PC-9 (cell line): ENCODE measurements at regions not wholly inside any gene's neighbourhood (a gene's known extent, or its start where the extent isn't known, plus 50 kb on each side); places are given as distances from the start of the nearest gene placed in this dataset.

Experiments
- EZH2 ChIP-seq: fragments of 200-600 bp; sonication (generic); IDR thresholded peaks from 2 replicates; pipeline ENCODE4 v1.8.0; 2017; ENCODE audit warnings: antibody characterized with exemption, low read depth
- TF ChIP-seq, protein P1 (sequence below): fragments of 200-600 bp; sonication (generic); conservative IDR thresholded peaks from 2 replicates; pipeline ENCODE4 v1.6.1; 2017; ENCODE audit warnings: mixed run types, antibody characterized with exemption, mild to moderate bottlenecking, moderate library complexity

DNA sequence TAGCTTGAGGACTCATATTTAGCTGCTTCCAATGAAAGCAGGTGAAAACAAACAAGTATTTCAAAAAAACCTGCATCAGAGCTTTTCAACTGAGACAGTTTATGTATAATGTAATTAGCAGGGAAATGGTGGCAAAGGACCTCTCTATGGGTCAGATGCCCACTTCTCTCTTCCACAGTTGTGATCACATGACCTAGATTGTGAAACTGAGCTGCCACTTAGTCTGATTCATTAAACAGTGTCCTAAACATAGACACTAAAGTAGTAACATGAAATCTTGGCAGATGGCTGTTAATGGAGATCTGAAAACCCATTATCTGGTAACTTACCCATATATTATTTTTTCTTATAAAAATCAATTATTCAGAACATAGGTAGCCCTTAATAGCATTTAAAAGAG lies 663.6 kb upstream of the RIOK2 start:
- TF ChIP-seq EZH2, result no peak
- TF ChIP-seq, protein P1, sequence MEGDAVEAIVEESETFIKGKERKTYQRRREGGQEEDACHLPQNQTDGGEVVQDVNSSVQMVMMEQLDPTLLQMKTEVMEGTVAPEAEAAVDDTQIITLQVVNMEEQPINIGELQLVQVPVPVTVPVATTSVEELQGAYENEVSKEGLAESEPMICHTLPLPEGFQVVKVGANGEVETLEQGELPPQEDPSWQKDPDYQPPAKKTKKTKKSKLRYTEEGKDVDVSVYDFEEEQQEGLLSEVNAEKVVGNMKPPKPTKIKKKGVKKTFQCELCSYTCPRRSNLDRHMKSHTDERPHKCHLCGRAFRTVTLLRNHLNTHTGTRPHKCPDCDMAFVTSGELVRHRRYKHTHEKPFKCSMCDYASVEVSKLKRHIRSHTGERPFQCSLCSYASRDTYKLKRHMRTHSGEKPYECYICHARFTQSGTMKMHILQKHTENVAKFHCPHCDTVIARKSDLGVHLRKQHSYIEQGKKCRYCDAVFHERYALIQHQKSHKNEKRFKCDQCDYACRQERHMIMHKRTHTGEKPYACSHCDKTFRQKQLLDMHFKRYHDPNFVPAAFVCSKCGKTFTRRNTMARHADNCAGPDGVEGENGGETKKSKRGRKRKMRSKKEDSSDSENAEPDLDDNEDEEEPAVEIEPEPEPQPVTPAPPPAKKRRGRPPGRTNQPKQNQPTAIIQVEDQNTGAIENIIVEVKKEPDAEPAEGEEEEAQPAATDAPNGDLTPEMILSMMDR, result no peak
